Suprapubic skin (tissue), 3 donors: ENCODE measurements at regions not wholly inside any gene's neighbourhood (a gene's known extent, or its start where the extent isn't known, plus 50 kb on each side); places are given as distances from the start of the nearest gene placed in this dataset.

Experiments used
- CTCF ChIP-seq, 2 donors: fragments of 200-600 bp in 1 of 2; fragments of 450-650 bp in 1 of 2; sonication (generic) in 1 of 2; IDR thresholded peaks; one replicate each; pipeline ENCODE4 v1.5.1; 2016 to 2019; ENCODE audit warnings: antibody characterized with exemption in 2 of 2, mild to moderate bottlenecking in 1 of 2, moderate library complexity in 1 of 2
- POLR2A ChIP-seq, 2 donors: fragments of 450-650 bp; IDR thresholded peaks; one replicate each; pipeline ENCODE4 v1.6.1; 2017; ENCODE audit warnings: antibody characterized with exemption in 2 of 2, mild to moderate bottlenecking in 2 of 2, moderate library complexity in 2 of 2

- TF ChIP-seq CTCF (IDR thresholded peaks at IDR 0.05), result no peak
- TF ChIP-seq POLR2A (IDR thresholded peaks at IDR 0.05), result no peak
These were observed 224.9 kb upstream of the COL8A1 start for GRCh38 chr3:99413504-99413903.
